ENCODE measurements at regions not wholly inside any gene's neighbourhood (a gene's known extent, or its start where the extent isn't known, plus 50 kb on each side); places are given as distances from the start of the nearest gene placed in this dataset.
"Not testable (repeated sequence)": the region's sequence is repeated elsewhere in the genome, so short reads cannot be mapped to it uniquely, and the experiment has no call there.

GRCh38 chr11:38924644-38925043 lies 2326.6 kb upstream of the RAG2 start:
- H3K9me3 ChIP-seq (ENCODE audit: low read length), result no peaks in the 10 kb centered on the region
- no peaks in the 10 kb centered on the region for H3K36me3 ChIP-seq (ENCODE audit: insufficient read depth, low read length)
- DNase-seq (ENCODE audit: low spot score), result no peak
- H3K9me2 ChIP-seq (ENCODE audit: insufficient read depth, low read length), result no peaks in the 10 kb centered on the region
- no peaks in the 10 kb centered on the region for H3K79me2 ChIP-seq (ENCODE audit: insufficient read depth, low read depth, low read length)
- TF ChIP-seq EZH2phosphoT487 (IDR thresholded peaks at IDR 0.05; ENCODE audit: borderline replicate concordance, low read depth, low read length), result no peak
- TF ChIP-seq, protein P1, sequence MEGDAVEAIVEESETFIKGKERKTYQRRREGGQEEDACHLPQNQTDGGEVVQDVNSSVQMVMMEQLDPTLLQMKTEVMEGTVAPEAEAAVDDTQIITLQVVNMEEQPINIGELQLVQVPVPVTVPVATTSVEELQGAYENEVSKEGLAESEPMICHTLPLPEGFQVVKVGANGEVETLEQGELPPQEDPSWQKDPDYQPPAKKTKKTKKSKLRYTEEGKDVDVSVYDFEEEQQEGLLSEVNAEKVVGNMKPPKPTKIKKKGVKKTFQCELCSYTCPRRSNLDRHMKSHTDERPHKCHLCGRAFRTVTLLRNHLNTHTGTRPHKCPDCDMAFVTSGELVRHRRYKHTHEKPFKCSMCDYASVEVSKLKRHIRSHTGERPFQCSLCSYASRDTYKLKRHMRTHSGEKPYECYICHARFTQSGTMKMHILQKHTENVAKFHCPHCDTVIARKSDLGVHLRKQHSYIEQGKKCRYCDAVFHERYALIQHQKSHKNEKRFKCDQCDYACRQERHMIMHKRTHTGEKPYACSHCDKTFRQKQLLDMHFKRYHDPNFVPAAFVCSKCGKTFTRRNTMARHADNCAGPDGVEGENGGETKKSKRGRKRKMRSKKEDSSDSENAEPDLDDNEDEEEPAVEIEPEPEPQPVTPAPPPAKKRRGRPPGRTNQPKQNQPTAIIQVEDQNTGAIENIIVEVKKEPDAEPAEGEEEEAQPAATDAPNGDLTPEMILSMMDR (conservative IDR thresholded peaks at IDR 0.05; ENCODE audit: low read length), result no peak
- no peak overlapping the region for H2AFZ ChIP-seq (ENCODE audit: low read length)
- no peak overlapping the region for H3K4me3 ChIP-seq (ENCODE audit: low read depth, low read length, poor library complexity, severe bottlenecking)
- ChIA-PET POLR2A (no interaction called here), CTCF (ENCODE audit: unreplicated experiment) (no interaction called here)
- intact Hi-C loops (cut with micrococcal nuclease; ENCODE audit: unreplicated experiment), result no loop called here
- H3K27ac ChIP-seq (ENCODE audit: low read depth, low read length, poor library complexity, severe bottlenecking), result no peak overlapping the region
- H3K4me1 ChIP-seq (ENCODE audit: insufficient read depth, low read length, poor library complexity, severe bottlenecking), result no peaks in the 10 kb centered on the region
- H4K20me1 ChIP-seq (ENCODE audit: insufficient read depth, low read length), result no peaks in the 10 kb centered on the region
- no peak overlapping the region for H3K4me2 ChIP-seq (ENCODE audit: low read length)
- BruUV-seq (replicated peaks), result no TSS peak

GRCh38 chr11:38900211-38900610 lies 2302.2 kb upstream of the RAG2 start:
- Histone ChIP-seq H3K36me3 (ENCODE audit: insufficient read depth, low read length) (no peaks in the 10 kb centered on the region), H4K20me1 (ENCODE audit: insufficient read depth, low read length) (no peaks in the 10 kb centered on the region), H3K9me3 (ENCODE audit: low read length) (no peaks in the 10 kb centered on the region), H3K4me2 (ENCODE audit: low read length) (no peak overlapping the region), H2AFZ (ENCODE audit: low read length) (no peak overlapping the region), H3K27ac (ENCODE audit: low read depth, low read length, poor library complexity, severe bottlenecking) (no peak overlapping the region), H3K79me2 (ENCODE audit: insufficient read depth, low read depth, low read length) (no peaks in the 10 kb centered on the region), H3K4me3 (ENCODE audit: low read depth, low read length, poor library complexity, severe bottlenecking) (no peak overlapping the region), H3K9me2 (ENCODE audit: insufficient read depth, low read length) (no peaks in the 10 kb centered on the region), H3K4me1 (ENCODE audit: insufficient read depth, low read length, poor library complexity, severe bottlenecking) (no peaks in the 10 kb centered on the region)
- no peak for DNase-seq (ENCODE audit: low spot score)
- ChIA-PET POLR2A (no interaction called here), CTCF (ENCODE audit: unreplicated experiment) (interaction anchor here (0.6 kb wide), 1 partner anchor 791 kb away, joined by 4 read pairs; no protein-coding TSS in a partner anchor)
- no TSS peak for BruUV-seq (replicated peaks)
- intact Hi-C loops (cut with micrococcal nuclease; ENCODE audit: unreplicated experiment), result no loop called here
- TF ChIP-seq EZH2phosphoT487 (IDR thresholded peaks at IDR 0.05; ENCODE audit: borderline replicate concordance, low read depth, low read length), result no peak
- TF ChIP-seq, protein P1 (conservative IDR thresholded peaks at IDR 0.05; ENCODE audit: low read length), result no peak

GRCh38 chr11:38894201-38894600 lies 2296.2 kb upstream of the RAG2 start:
- POLR2A ChIA-PET, result interaction anchor here (0.6 kb wide), 1 partner anchor 80 kb away, joined by 3 read pairs; no protein-coding TSS in a partner anchor
- H3K9me2 ChIP-seq (ENCODE audit: insufficient read depth, low read length); CTCF ChIA-PET (ENCODE audit: unreplicated experiment); DNase-seq (ENCODE audit: low spot score); H3K9me3 ChIP-seq (ENCODE audit: low read length); H3K79me2 ChIP-seq (ENCODE audit: insufficient read depth, low read depth, low read length); H3K36me3 ChIP-seq (ENCODE audit: insufficient read depth, low read length); H3K4me1 ChIP-seq (ENCODE audit: insufficient read depth, low read length, poor library complexity, severe bottlenecking); H2AFZ ChIP-seq (ENCODE audit: low read length); BruUV-seq (replicated peaks); H3K27ac ChIP-seq (ENCODE audit: low read depth, low read length, poor library complexity, severe bottlenecking); intact Hi-C loops (cut with micrococcal nuclease; ENCODE audit: unreplicated experiment); H3K4me3 ChIP-seq (ENCODE audit: low read depth, low read length, poor library complexity, severe bottlenecking); H4K20me1 ChIP-seq (ENCODE audit: insufficient read depth, low read length); H3K4me2 ChIP-seq (ENCODE audit: low read length): not testable (repeated sequence)

All from OCI-LY7 (cell line).